CD14-positive monocyte (primary cell): ENCODE measurements at regions not wholly inside any gene's neighbourhood (a gene's known extent, or its start where the extent isn't known, plus 50 kb on each side); places are given as distances from the start of the nearest gene placed in this dataset.
A peak's percentile ranks its signal among the peaks of the same experiment; 100 is the strongest.

Source experiments
- DNase-seq, 3 donors: peaks; one replicate each; pipeline ENCODE4 v3.0.0-alpha.2; 2011 to 2022
- H2AFZ ChIP-seq: 2 replicates; pipeline ENCODE4 v1.6.0; 2012; ENCODE audit warnings: mild to moderate bottlenecking, low read depth, low read length, inconsistent platforms; ENCODE audit not compliant: insufficient read depth, poor library complexity, severe bottlenecking
- H3K27ac ChIP-seq, 2 donors: 1 replicate in 1 of 2; 2 replicates in 1 of 2; pipeline ENCODE4 v1.5.1; 2012 to 2013; ENCODE audit warnings: low read length in 2 of 2, control low read depth in 1 of 2, inconsistent platforms in 1 of 2, low read depth in 1 of 2, mild to moderate bottlenecking in 1 of 2
- H3K27me3 ChIP-seq, 2 donors: one replicate each; pipeline versions ENCODE4 v1.6.0 to v1.6.1; 2011 to 2013; ENCODE audit warnings: low read length in 2 of 2; ENCODE audit not compliant: control insufficient read depth in 2 of 2, insufficient read depth in 2 of 2
- H3K36me3 ChIP-seq, 2 donors: replicated peaks in 1 of 2; 1 replicate in 1 of 2; 2 replicates in 1 of 2; pipeline versions ENCODE4 v1.5.1 to v1.6.1; 2012 to 2013; ENCODE audit warnings: low read length in 2 of 2, control low read depth in 1 of 2, inconsistent platforms in 1 of 2, mild to moderate bottlenecking in 1 of 2; ENCODE audit not compliant: insufficient read depth in 2 of 2, control insufficient read depth in 1 of 2
- H3K4me1 ChIP-seq, 2 donors: 1 replicate in 1 of 2; 2 replicates in 1 of 2; pipeline versions ENCODE4 v1.5.1 to v1.6.1; 2012 to 2013; ENCODE audit warnings: low read length in 2 of 2, control low read depth in 1 of 2, inconsistent platforms in 1 of 2, mild to moderate bottlenecking in 1 of 2, moderate library complexity in 1 of 2; ENCODE audit not compliant: insufficient read depth in 2 of 2, control insufficient read depth in 1 of 2
- H3K4me2 ChIP-seq: replicated peaks from 2 replicates; pipeline ENCODE3; 2012; ENCODE audit warnings: low read length, moderate library complexity, mild to moderate bottlenecking; ENCODE audit not compliant: poor library complexity, severe bottlenecking; ENCODE audit errors: extremely low read depth
- H3K4me3 ChIP-seq, 3 experiments: fragments of 200-600 bp in 1 of 3; sonication (generic) in 1 of 3; replicated peaks in 1 of 3; 1 replicate in 2 of 3; 2 replicates in 1 of 3; pipeline ENCODE4 v1.5.1; 2011 to 2013; ENCODE audit warnings: low read length in 3 of 3, mild to moderate bottlenecking in 3 of 3, control low read depth in 2 of 3, low read depth in 2 of 3, inconsistent platforms in 1 of 3, moderate library complexity in 1 of 3
- H3K79me2 ChIP-seq: 2 replicates; pipeline ENCODE4 v1.6.0; 2012; ENCODE audit warnings: mild to moderate bottlenecking, control low read depth, inconsistent platforms, low read length, moderate library complexity; ENCODE audit not compliant: insufficient read depth
- H3K9ac ChIP-seq: 2 replicates; pipeline ENCODE4 v1.6.0; 2017; ENCODE audit warnings: low read length, mild to moderate bottlenecking; ENCODE audit not compliant: insufficient read depth, poor library complexity, severe bottlenecking
- H3K9me3 ChIP-seq, 2 donors: replicated peaks in 1 of 2; 1 replicate in 1 of 2; 2 replicates in 1 of 2; pipeline versions ENCODE4 v1.5.1 to v1.6.1; 2012 to 2013; ENCODE audit warnings: low read length in 2 of 2, control low read depth in 1 of 2; ENCODE audit not compliant: control insufficient read depth in 1 of 2, insufficient read depth in 1 of 2
- H4K20me1 ChIP-seq: 2 replicates; pipeline ENCODE4 v1.6.0; 2012; ENCODE audit warnings: mild to moderate bottlenecking, low read length, control low read depth, moderate library complexity; ENCODE audit not compliant: insufficient read depth
- H3K27ac Mint-ChIP-seq, 7 donors: one replicate each; pipeline ENCODE4 v1.8.0; 2020; ENCODE audit warnings: mild to moderate bottlenecking in 7 of 7, mixed read lengths in 7 of 7, moderate library complexity in 6 of 7, inconsistent platforms in 2 of 7
- H3K27me3 Mint-ChIP-seq, 3 donors: one replicate each; pipeline ENCODE4 v1.8.0; 2021 to 2022; ENCODE audit warnings: low read depth in 3 of 3, mild to moderate bottlenecking in 3 of 3, mixed read lengths in 3 of 3, moderate library complexity in 3 of 3, inconsistent platforms in 1 of 3
- H3K36me3 Mint-ChIP-seq, 2 donors: one replicate each; pipeline ENCODE4 v1.8.0; 2020; ENCODE audit warnings: mixed read lengths in 2 of 2, inconsistent platforms in 1 of 2, mild to moderate bottlenecking in 1 of 2
- H3K4me1 Mint-ChIP-seq: one replicate; pipeline ENCODE4 v1.8.0; 2020; ENCODE audit warnings: mild to moderate bottlenecking, mixed read lengths
- H3K4me3 Mint-ChIP-seq, 2 donors: one replicate each; pipeline ENCODE4 v1.8.0; 2020; ENCODE audit warnings: mild to moderate bottlenecking in 2 of 2, mixed read lengths in 2 of 2, moderate library complexity in 1 of 2
- H3K9me3 Mint-ChIP-seq, 7 donors: one replicate each; pipeline ENCODE4 v1.8.0; 2020 to 2022; ENCODE audit warnings: mixed read lengths in 7 of 7, mild to moderate bottlenecking in 6 of 7, moderate library complexity in 6 of 7, inconsistent platforms in 2 of 7
- WGBS: methylation state at CpG from one replicate; pipeline ENCODE4 v1.1.5; 2013; ENCODE audit warnings: missing lambda C conversion rate; ENCODE audit not compliant: insufficient coverage; 5-methylcytosine and 5-hydroxymethylcytosine counted together
- intact Hi-C, 2 donors: fragments of 100-400 bp; cut with micrococcal nuclease; formaldehyde crosslinking; loops; one replicate each; pipeline versions ENCODE4 v1.15.0 to v1.15.1; 2023
- TF ChIP-seq, protein P1 (sequence below): fragments of 200-600 bp; IDR thresholded peaks from one replicate; pipeline ENCODE4 v1.8.0; 2022; ENCODE audit warnings: antibody characterized with exemption, mild to moderate bottlenecking

DNA sequence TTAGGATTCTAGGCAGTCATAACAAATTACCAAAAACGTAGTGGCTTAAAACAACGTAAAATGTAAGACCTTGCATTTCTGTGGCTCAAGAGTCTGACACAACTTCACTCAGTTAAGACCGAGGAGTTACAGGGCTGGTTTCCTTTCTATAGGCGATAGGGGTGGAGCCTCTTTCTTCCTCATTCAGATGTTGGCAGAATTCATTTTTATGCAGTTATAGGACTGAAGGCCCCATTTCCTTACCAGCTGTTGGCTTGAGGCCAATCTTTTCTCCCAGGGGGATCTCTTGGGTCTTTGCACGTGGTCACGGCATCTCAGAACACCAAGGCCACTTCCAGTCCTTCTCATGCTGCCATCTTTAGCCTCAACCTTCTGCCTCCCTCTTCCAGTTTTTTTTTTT is 145.2 kb downstream of the KCNJ2 start:
- H3K4me3 Mint-ChIP-seq: peak overlapping the region; percentile 62 to 87
- Histone ChIP-seq H3K9ac (peak overlapping the region; percentile 36), H2AFZ (peak overlapping the region; percentile 51), H3K27me3 (no peaks in the 10 kb centered on the region), H3K36me3 (no peaks in the 10 kb centered on the region), H3K9me3 (no peaks in the 10 kb centered on the region), H3K27ac (peak overlapping the region; percentile 50 to 89), H3K4me2 (peak overlapping the region; percentile 73), H4K20me1 (no peaks in the 10 kb centered on the region), H3K4me3 (peak overlapping the region; percentile 15 to 67 (median 47)), H3K79me2 (no peaks in the 10 kb centered on the region), H3K4me1 (peaks cover 25 to 26% of the 10 kb centered on the region in 2 donors)
- peaks cover 26% of the 10 kb centered on the region for H3K4me1 Mint-ChIP-seq
- DNase-seq: peak; percentile 55 to 81 (median 70)
- H3K36me3 Mint-ChIP-seq: no peaks in the 10 kb centered on the region
- H3K27me3 Mint-ChIP-seq: peaks cover 0 to 2% (median 0%) of the 10 kb centered on the region in 3 donors
- peaks cover 0 to 3% (median 2%) of the 10 kb centered on the region in 7 donors for H3K9me3 Mint-ChIP-seq
- TF ChIP-seq, protein P1, sequence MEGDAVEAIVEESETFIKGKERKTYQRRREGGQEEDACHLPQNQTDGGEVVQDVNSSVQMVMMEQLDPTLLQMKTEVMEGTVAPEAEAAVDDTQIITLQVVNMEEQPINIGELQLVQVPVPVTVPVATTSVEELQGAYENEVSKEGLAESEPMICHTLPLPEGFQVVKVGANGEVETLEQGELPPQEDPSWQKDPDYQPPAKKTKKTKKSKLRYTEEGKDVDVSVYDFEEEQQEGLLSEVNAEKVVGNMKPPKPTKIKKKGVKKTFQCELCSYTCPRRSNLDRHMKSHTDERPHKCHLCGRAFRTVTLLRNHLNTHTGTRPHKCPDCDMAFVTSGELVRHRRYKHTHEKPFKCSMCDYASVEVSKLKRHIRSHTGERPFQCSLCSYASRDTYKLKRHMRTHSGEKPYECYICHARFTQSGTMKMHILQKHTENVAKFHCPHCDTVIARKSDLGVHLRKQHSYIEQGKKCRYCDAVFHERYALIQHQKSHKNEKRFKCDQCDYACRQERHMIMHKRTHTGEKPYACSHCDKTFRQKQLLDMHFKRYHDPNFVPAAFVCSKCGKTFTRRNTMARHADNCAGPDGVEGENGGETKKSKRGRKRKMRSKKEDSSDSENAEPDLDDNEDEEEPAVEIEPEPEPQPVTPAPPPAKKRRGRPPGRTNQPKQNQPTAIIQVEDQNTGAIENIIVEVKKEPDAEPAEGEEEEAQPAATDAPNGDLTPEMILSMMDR: no peak
- intact Hi-C loops: no loop called here
- peak overlapping the region; percentile 86 to 95 (median 93) for H3K27ac Mint-ChIP-seq
- 39% methylated on average over 2 of the region's 6 CpGs for WGBS

DNA sequence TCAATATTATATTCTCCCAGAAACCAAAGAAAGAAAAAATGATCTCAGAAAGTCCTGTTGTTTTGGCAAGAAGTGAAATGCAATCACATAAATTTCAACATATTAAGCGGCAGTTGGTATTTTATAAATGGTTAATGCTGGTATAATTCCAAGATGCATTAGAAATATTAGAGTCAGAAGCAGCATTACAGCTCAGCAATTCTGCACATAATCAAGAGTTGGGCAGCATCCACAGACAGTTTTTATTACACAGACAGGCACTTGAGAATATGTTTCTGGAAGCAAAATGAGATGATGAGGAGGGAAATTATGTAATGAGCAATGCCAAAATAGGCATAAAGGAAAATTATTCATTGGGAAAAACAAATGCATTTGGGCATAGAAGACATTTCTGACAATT is 148.1 kb downstream of the KCNJ2 start:
- H3K27ac Mint-ChIP-seq: no peak overlapping the region
- H3K9me3 ChIP-seq: no peaks in the 10 kb centered on the region
- H2AFZ ChIP-seq: no peak overlapping the region
- H3K27me3 ChIP-seq: no peaks in the 10 kb centered on the region
- TF ChIP-seq, protein P1: no peak
- H3K4me3 Mint-ChIP-seq: no peak overlapping the region
- H3K4me1 ChIP-seq: peaks cover 29 to 32% of the 10 kb centered on the region in 2 donors
- no peak for DNase-seq
- no peak overlapping the region for H3K4me3 ChIP-seq
- H3K9me3 Mint-ChIP-seq: peaks cover 0 to 3% (median 0%) of the 10 kb centered on the region in 7 donors
- H3K27ac ChIP-seq: no peak overlapping the region
- peaks cover 31% of the 10 kb centered on the region for H3K4me1 Mint-ChIP-seq
- no peaks in the 10 kb centered on the region for H4K20me1 ChIP-seq
- no peak overlapping the region for H3K4me2 ChIP-seq
- no peaks in the 10 kb centered on the region for H3K79me2 ChIP-seq
- no CpG with 5 or more reads among the region's 1 CpG for WGBS
- no peak overlapping the region for H3K9ac ChIP-seq
- intact Hi-C loops: no loop called here
- H3K36me3 Mint-ChIP-seq: no peaks in the 10 kb centered on the region
- peaks cover 0 to 2% (median 0%) of the 10 kb centered on the region in 3 donors for H3K27me3 Mint-ChIP-seq
- H3K36me3 ChIP-seq: no peaks in the 10 kb centered on the region
